HCT116 (cell line): ENCODE measurements at regions not wholly inside any gene's neighbourhood (a gene's known extent, or its start where the extent isn't known, plus 50 kb on each side); places are given as distances from the start of the nearest gene placed in this dataset.

Source experiments
- ATAC-seq: fragments of 200-7000 bp; cut with Tn5 transposase; 2 replicates; pipeline ENCODE4 v1.9.1; 2020; ENCODE audit warnings: mild to moderate bottlenecking, moderate library complexity
- BruUV-seq: library from RNA; stranded (reverse); fragments of 400-500 nt; replicated peaks from 2 replicates; lab custom pipeline; 2021; lab: Mats Ljungman, UMichigan
- CTCF ChIA-PET: fragments of 300-600 bp; sonication (Branson Sonifier 250); formaldehyde crosslinking; loops from one replicate; lab custom pipeline; 2021; ENCODE audit warnings: antibody characterized with exemption; lab: Charles Lee
- POLR2A ChIA-PET: fragments of 300-600, 350-600 bp; sonication (Branson Sonifier 250); formaldehyde crosslinking; loops from one replicate; lab custom pipeline; 2021; ENCODE audit warnings: antibody characterized with exemption; lab: Charles Lee
- RAD21 ChIA-PET, 2 experiments: fragments of 300-600 bp; sonication (Branson Sonifier 250); formaldehyde crosslinking; loops; one replicate each; lab custom pipeline; 2023; ENCODE audit warnings: low total read pairs in 2 of 2; ENCODE audit not compliant: uncharacterized antibody in 2 of 2, unreplicated experiment in 2 of 2, low non-redundant PET in 1 of 2; lab: Charles Lee
- DNase-seq: peaks from one replicate; pipeline ENCODE4 v3.0.0-alpha.2; 2010; ENCODE audit warnings: low read depth, low spot score
- H2AFZ ChIP-seq: fragments of 200-600 bp; shearing (Covaris generic), sonication (generic); 2 replicates; pipeline ENCODE4 v1.6.1; 2017; ENCODE audit warnings: low read depth, mixed run types, mixed read lengths, antibody characterized with exemption, low read length; ENCODE audit not compliant: poor library complexity, severe bottlenecking
- H3K27ac ChIP-seq: 2 replicates; pipeline ENCODE4 v1.5.1; 2012; ENCODE audit warnings: low read depth, low read length
- H3K27me3 ChIP-seq: fragments of 200-600 bp; sonication (generic); 2 replicates; pipeline ENCODE4 v1.6.1; 2016; ENCODE audit warnings: mixed run types, low read length, mixed read lengths; ENCODE audit not compliant: insufficient read depth
- H3K36me3 ChIP-seq, 2 experiments: fragments of 200-500 bp in 1 of 2; fragments of 200-600 bp in 1 of 2; sonication (Bioruptor generic) in 1 of 2; sonication (generic) in 1 of 2; 2 replicates each; pipeline versions ENCODE4 v1.5.1 to v1.6.1; 2014 to 2016; ENCODE audit warnings: low read length in 2 of 2, inconsistent platforms in 1 of 2, mixed read lengths in 1 of 2, mixed run types in 1 of 2; ENCODE audit not compliant: insufficient read depth in 2 of 2, control insufficient read depth in 1 of 2
- H3K4me1 ChIP-seq, 2 experiments: fragments of 200-600 bp in 1 of 2; sonication (generic) in 1 of 2; 2 replicates each; pipeline versions ENCODE4 v1.5.1 to v1.6.1; 2012 to 2017; ENCODE audit warnings: low read length in 2 of 2, inconsistent platforms in 1 of 2, mild to moderate bottlenecking in 1 of 2, mixed read lengths in 1 of 2, mixed run types in 1 of 2, moderate library complexity in 1 of 2; ENCODE audit not compliant: insufficient read depth in 2 of 2, control insufficient read depth in 1 of 2
- H3K4me2 ChIP-seq: fragments of 200-600 bp; sonication (generic); 2 replicates; pipeline ENCODE4 v1.6.1; 2017; ENCODE audit warnings: mixed run types, low read length, mixed read lengths
- H3K4me3 ChIP-seq, 2 experiments: fragments of 200-600 bp in 1 of 2; sonication (generic) in 1 of 2; replicated peaks in 1 of 2; 2 replicates each; pipeline ENCODE4 v1.5.1; 2011 to 2016; ENCODE audit warnings: low read length in 2 of 2, control low read depth in 1 of 2, low read depth in 1 of 2, mild to moderate bottlenecking in 1 of 2, mixed read lengths in 1 of 2, mixed run types in 1 of 2
- H3K79me2 ChIP-seq: fragments of 200-600 bp; sonication (generic); 2 replicates; pipeline ENCODE4 v1.6.1; 2017; ENCODE audit warnings: mild to moderate bottlenecking, mixed run types, low read length, moderate library complexity, mixed read lengths; ENCODE audit not compliant: insufficient read depth
- H3K9ac ChIP-seq: fragments of 200-600 bp; sonication (generic); 2 replicates; pipeline ENCODE4 v1.6.1; 2016; ENCODE audit warnings: low read length, mixed read lengths
- H3K9me2 ChIP-seq: fragments of 200-600 bp; sonication (generic), shearing (Covaris generic); 2 replicates; pipeline ENCODE4 v1.6.1; 2017; ENCODE audit warnings: mixed run types, mild to moderate bottlenecking, moderate library complexity; ENCODE audit not compliant: insufficient read depth
- H3K9me3 ChIP-seq, 2 experiments: fragments of 200-500 bp in 1 of 2; fragments of 200-600 bp in 1 of 2; sonication (Bioruptor generic) in 1 of 2; sonication (generic) in 1 of 2; 2 replicates each; pipeline ENCODE4 v1.6.1; 2014 to 2017; ENCODE audit warnings: low read length in 2 of 2, mixed read lengths in 2 of 2, inconsistent platforms in 1 of 2, low read depth in 1 of 2, mild to moderate bottlenecking in 1 of 2, mixed run types in 1 of 2, moderate library complexity in 1 of 2; ENCODE audit not compliant: control insufficient read depth in 1 of 2, insufficient read depth in 1 of 2
- H4K20me1 ChIP-seq: fragments of 200-600 bp; sonication (generic), shearing (Covaris generic); 2 replicates; pipeline ENCODE4 v1.6.1; 2017; ENCODE audit warnings: mixed run types, mild to moderate bottlenecking, moderate library complexity; ENCODE audit not compliant: insufficient read depth
- ELF1 ChIP-seq: IDR thresholded peaks from 2 replicates; pipeline ENCODE4 v1.6.1; 2012; ENCODE audit warnings: low read depth, borderline replicate concordance
- EZH2 ChIP-seq: fragments of 200-600 bp; sonication (generic); IDR thresholded peaks from 2 replicates; pipeline ENCODE4 v1.6.1; 2017; ENCODE audit warnings: antibody characterized with exemption, mixed run types
- EZH2phosphoT487 ChIP-seq: fragments of 200-600 bp; IDR thresholded peaks from 2 replicates; pipeline ENCODE4 v1.6.1; 2018; ENCODE audit warnings: antibody characterized with exemption, borderline replicate concordance
- YY1 ChIP-seq: IDR thresholded peaks from 2 replicates; pipeline ENCODE4 v1.6.1; 2011; ENCODE audit warnings: low read length, low read depth, moderate library complexity, mild to moderate bottlenecking; ENCODE audit not compliant: insufficient replicate concordance; ENCODE audit errors: extremely low read depth
- ZFX ChIP-seq: fragments of 450-650 bp; IDR thresholded peaks from 2 replicates; pipeline ENCODE4 v1.6.1; 2017
- intact Hi-C: fragments of 100-400 bp; cut with micrococcal nuclease; formaldehyde crosslinking; loops from 2 replicates; pipeline ENCODE4 v1.10.0; 2022
- TF ChIP-seq, protein P1 (sequence below): IDR thresholded peaks from 2 replicates; pipeline ENCODE4 v1.6.1; 2012

DNA sequence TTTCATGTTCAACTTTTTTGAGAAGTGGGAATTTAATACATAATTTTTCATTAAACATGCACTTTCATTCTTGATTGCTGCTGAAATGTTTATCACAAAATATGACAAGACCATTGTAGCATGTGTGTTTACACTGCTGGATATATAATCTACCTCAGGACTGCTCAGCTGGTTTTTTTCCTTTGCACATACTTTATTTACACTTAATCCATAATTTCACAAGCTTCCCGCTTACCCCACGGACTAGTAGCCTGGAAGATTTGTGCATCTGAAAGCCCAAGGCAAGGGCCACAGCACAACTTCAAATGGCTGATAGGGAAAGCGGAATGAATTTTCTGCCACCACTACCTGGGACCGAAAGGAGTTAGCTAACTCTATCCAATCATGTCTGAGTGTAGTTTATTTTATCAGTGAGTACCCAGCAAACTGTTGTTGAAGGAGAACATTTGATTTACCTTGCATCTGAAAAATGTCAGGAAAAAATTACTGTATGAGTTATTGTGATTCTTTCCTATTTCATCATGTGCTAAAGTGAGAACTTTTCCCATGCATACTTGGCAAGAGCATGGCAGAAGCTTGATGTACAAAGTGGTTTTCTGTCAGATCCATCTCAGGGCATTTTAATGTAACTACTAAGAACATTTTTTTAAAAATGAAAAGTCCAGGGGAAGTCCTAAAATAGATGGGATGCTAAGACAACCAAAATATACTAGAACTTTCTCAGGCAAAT lies 558.2 kb upstream of the USP24 start:
- Histone ChIP-seq H3K27me3 (no peaks in the 10 kb centered on the region), H3K9ac (no peak overlapping the region), H3K9me3 (no peaks in the 10 kb centered on the region), H3K79me2 (no peaks in the 10 kb centered on the region), H3K36me3 (no peaks in the 10 kb centered on the region), H3K9me2 (no peaks in the 10 kb centered on the region), H3K4me1 (no peaks in the 10 kb centered on the region), H3K27ac (no peak overlapping the region), H2AFZ (no peak overlapping the region), H3K4me3 (no peak overlapping the region)
- CTCF ChIA-PET: no interaction called here
- RAD21 ChIA-PET: no interaction called here
- intact Hi-C loops: no loop called here
- POLR2A ChIA-PET: no interaction called here
- no TSS peak for BruUV-seq
- no peak for DNase-seq
- ATAC-seq: no peak
- no peak for TF ChIP-seq EZH2
- TF ChIP-seq EZH2phosphoT487: no peak
- TF ChIP-seq, protein P1, sequence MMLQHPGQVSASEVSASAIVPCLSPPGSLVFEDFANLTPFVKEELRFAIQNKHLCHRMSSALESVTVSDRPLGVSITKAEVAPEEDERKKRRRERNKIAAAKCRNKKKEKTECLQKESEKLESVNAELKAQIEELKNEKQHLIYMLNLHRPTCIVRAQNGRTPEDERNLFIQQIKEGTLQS: no peak
- TF ChIP-seq, all 23 proteins: peak for 0
- H3K4me2 ChIP-seq: no peak overlapping the region
- no peaks in the 10 kb centered on the region for H4K20me1 ChIP-seq

DNA sequence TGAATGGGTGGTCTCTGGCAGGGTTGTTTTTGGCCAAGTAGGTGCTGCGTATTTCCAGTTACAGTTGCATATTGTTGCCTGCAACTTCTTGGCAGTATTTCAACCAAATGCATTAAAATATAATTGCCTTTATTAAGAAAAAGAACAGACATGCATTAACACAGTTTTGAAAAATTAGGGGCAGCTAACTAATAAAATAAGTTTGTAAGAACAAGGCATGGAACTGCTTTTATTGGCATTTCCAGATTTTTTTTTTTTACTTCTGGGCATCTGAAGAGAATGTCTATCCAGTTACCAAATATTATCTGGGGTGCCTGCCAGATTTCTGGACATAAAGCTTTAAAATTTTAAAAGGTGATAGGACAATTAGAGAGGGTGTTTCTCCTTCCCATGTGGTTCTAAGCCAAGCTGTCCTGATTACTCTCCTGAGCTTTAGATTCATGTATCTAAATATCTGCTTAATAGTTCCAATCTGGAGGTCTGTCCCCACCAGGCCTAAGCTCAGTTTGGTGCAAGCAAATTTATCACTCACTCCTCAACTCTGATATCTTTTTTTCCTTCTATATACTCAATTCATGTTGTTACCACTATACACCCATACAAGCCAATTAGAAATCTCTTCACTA lies 553.3 kb upstream of the USP24 start:
- Histone ChIP-seq H3K4me3 (no peak overlapping the region), H3K4me1 (no peaks in the 10 kb centered on the region), H3K79me2 (no peaks in the 10 kb centered on the region), H3K27ac (no peak overlapping the region), H2AFZ (no peak overlapping the region), H3K4me2 (no peak overlapping the region), H4K20me1 (no peaks in the 10 kb centered on the region), H3K36me3 (no peaks in the 10 kb centered on the region), H3K9me3 (no peaks in the 10 kb centered on the region), H3K9me2 (no peaks in the 10 kb centered on the region), H3K9ac (no peak overlapping the region), H3K27me3 (no peaks in the 10 kb centered on the region)
- no TSS peak for BruUV-seq
- intact Hi-C loops: no loop called here
- DNase-seq (no peak), ATAC-seq (no peak)
- RAD21 ChIA-PET: no interaction called here
- TF ChIP-seq YY1 (no peak), ELF1 (no peak), ZFX (no peak)
- CTCF ChIA-PET: no interaction called here
- POLR2A ChIA-PET: no interaction called here
